ENCODE measurements at regions not wholly inside any gene's neighbourhood (a gene's known extent, or its start where the extent isn't known, plus 50 kb on each side); places are given as distances from the start of the nearest gene placed in this dataset.

DNA sequence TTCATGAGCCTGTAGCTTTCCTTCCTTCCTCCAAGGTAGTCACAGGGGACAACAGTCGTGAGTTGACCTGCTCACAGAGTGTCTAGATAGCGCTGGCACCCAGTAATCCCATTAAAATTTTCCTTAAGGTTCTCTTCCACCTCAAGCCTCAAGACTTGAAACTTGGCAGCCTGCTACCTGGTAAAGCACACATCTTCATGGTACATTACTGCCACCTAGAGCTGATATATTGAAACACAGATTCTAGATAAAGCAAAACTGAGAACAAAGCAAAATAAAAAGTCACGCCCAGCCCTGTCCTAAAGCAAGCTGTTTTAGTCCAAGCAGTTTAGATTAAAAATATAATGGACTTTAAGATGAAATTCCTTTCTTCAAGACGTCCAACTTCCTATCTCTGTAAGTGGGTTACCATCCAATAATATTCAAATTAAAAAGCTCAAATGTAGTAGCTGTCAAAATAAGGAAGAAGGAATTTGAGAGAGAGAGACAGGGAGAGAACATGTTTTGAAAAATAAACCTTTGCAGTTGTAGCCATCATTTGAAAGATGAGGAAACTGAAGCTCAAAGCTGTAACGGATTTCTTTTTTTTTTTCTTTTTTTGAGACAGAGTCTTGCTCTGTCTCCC, 50.7 kb upstream of the CD83 start:
- TF ChIP-seq, protein P1, sequence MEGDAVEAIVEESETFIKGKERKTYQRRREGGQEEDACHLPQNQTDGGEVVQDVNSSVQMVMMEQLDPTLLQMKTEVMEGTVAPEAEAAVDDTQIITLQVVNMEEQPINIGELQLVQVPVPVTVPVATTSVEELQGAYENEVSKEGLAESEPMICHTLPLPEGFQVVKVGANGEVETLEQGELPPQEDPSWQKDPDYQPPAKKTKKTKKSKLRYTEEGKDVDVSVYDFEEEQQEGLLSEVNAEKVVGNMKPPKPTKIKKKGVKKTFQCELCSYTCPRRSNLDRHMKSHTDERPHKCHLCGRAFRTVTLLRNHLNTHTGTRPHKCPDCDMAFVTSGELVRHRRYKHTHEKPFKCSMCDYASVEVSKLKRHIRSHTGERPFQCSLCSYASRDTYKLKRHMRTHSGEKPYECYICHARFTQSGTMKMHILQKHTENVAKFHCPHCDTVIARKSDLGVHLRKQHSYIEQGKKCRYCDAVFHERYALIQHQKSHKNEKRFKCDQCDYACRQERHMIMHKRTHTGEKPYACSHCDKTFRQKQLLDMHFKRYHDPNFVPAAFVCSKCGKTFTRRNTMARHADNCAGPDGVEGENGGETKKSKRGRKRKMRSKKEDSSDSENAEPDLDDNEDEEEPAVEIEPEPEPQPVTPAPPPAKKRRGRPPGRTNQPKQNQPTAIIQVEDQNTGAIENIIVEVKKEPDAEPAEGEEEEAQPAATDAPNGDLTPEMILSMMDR (IDR thresholded peaks at IDR 0.05; ENCODE audit: low read depth, low read length, missing input control), result peak; percentile 64
- TF ChIP-seq TAF1 (conservative IDR thresholded peaks at IDR 0.05) (no peak), YY1 (IDR thresholded peaks at IDR 0.05) (no peak)
- TF ChIP-seq, protein P2, sequence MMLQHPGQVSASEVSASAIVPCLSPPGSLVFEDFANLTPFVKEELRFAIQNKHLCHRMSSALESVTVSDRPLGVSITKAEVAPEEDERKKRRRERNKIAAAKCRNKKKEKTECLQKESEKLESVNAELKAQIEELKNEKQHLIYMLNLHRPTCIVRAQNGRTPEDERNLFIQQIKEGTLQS (IDR thresholded peaks at IDR 0.05), result no peak
- TF ChIP-seq, protein P3, sequence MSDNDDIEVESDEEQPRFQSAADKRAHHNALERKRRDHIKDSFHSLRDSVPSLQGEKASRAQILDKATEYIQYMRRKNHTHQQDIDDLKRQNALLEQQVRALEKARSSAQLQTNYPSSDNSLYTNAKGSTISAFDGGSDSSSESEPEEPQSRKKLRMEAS (IDR thresholded peaks at IDR 0.05), result no peak
